ENCODE measurements at regions not wholly inside any gene's neighbourhood (a gene's known extent, or its start where the extent isn't known, plus 50 kb on each side); places are given as distances from the start of the nearest gene placed in this dataset.

DNA sequence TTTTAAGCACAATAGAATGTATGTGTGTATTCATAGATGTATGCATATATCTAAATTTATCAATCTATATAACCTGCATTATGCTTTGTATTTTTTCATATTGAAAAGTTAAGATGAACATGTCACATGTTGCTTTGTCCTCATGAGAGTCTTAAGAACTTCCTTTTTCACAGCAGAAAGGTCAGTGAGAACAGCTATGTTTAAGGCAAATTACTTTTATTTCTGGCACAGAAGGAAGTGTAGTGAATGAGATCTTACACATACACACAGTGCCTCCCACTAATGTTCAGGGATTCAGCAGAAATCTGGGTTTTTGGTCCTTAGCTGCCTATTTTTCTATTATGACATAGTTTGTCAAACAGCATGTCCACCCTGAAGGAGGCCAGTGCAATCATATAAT, 134.8 kb downstream of the TMEM26 start:
- DNase-seq (ENCODE audit: low spot score) = no peak

DNA sequence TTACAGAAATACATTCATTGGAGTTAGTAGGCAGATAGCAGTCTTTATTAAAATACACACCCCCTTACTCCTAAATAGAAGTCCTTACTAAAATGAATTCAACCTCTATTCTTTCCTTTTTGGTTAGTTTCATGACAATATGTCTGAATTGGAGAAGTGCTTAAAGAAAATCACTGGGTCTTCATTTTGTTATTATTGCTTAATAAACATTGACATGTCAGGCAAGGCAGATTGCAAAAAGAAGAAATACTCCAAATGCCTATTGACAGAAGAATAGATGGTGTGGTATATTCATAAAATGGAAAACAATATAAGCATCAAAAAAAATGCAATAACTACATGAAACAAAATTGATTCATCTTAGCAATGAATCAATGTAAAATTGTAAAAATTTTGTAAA, 135.5 kb downstream of the TMEM26 start:
- no peak for DNase-seq (ENCODE audit: low spot score)

DNA sequence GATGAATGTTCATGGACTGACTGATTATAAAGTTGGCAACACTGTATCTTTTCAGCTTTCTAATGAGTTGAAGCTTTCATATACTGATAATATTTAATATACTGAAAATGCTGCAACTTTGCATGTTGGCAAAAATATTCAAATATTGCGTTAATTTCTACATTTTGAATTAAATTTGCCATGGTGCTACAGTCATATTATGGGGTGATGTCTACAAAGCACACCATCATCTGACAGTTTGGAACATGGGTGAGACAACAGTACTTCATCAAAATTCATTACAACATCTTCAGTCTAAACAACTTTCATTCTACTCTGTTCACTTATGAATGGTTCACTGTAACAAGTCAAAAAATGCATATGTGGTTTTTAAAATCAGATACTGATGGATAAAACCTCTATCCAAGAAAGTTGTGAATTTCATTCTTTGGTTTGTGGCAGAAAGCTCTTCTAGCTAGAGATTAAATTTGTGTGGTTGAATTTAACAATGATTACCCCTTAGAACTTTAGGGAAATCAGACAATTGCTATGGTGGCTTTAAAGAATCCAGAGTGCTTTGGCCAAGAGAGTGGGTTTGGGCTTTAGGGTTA, 136.4 kb downstream of the TMEM26 start:
- DNase-seq (ENCODE audit: low spot score) = no peak

DNA sequence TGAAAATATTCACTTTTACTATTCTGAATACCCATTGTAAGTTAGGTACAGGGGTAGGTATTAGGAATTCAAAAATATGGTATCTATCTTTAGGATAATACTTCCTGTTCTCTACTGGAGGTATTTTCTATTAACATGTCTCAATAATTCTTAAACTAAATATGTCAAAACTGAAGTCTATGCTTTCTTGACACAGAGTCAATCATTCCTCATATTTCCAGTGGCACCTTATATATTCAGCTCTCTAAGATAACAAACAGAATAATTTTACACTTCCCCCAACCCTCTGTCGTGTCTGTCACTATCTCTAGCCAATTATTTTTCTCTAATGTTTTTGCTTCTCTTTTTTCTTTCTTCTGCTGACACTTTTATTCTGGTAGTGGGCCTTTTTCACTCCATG, 138.9 kb downstream of the TMEM26 start:
- no peak for DNase-seq (ENCODE audit: low spot score)

GRCh38 chr10:61313460-61313859, 139.7 kb downstream of the TMEM26 start:
- DNase-seq (ENCODE audit: low spot score) = peak; percentile 18

DNA sequence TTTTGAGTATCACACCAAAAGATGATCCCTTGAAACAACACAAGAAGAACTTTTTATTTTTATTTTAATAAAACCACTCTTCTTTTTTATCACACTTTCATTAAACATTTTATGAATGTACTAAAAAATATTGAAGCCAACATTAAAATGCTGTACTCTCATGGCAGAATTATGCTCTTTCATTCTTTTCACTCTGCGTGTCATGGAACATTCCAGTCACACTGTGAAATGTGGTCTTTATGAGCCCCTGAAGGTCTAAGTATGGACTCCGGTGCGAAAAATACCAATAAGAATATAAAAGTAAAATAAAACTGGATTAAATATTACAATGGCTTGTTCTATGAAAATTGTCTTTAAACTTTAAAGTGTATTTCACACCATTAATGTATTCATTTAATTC, 148.4 kb downstream of the TMEM26 start:
- no peak for DNase-seq (ENCODE audit: low spot score)

DNA sequence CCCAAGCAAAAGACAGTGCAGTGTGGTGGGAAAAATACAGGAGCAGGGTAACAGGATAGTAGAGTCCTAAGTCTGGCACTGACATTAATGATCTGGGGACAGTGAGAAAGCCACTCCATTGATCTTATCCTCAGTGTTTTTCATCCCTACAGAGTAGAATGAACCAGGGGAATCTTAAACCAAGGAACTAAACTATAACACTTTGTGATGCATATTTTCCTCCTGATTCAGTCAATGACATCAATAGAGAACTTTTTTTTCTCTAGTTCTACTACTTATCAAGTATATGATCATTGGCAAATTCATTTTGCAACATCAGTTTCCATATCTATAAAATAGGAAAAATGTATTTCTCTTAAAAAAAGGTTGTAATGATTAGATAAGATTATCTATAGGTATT, 151.1 kb downstream of the TMEM26 start:
- DNase-seq (ENCODE audit: low spot score) = no peak

- no peak for DNase-seq (ENCODE audit: low spot score)
These were observed 151.6 kb downstream of the TMEM26 start for GRCh38 chr10:61301575-61301974.

DNA sequence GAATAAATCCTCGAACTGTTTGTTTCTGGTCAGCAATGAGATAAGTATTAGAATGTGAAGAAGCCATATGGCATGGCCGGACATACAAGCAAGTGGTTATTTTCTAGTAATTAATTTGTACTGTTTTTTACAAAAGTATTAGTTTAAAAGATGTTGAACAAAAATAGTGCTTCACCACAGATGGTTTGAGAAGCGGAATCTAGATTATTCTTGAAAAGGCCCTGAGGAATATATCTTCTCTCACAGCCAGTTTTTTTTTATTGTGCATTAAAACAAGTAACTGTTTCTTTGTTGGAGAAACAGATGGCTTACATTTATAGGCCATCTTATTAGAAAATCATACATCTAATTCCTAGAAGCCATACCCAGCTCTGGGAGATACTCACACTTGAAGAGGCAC, 153.3 kb downstream of the TMEM26 start:
- DNase-seq (ENCODE audit: low spot score) = no peak

DNA sequence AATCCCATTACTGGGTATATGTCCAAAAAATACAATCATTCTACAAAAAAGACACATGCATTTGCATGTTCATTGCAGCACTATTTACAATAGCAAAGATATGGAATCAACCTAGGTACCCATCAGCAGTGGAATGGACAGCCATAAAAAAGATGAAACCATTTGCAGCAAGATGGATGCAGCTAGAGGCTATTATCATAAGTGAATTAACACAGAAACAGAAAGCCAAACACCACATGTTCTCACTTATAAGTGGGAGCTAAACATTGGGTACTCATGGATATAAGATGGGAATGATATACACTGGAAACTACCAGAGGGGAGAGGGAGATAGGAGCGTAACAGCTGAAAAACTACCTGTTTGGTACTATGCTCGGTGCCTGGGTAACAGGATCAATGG, 154.0 kb downstream of the TMEM26 start:
- DNase-seq (ENCODE audit: low spot score) = no peak

DNA sequence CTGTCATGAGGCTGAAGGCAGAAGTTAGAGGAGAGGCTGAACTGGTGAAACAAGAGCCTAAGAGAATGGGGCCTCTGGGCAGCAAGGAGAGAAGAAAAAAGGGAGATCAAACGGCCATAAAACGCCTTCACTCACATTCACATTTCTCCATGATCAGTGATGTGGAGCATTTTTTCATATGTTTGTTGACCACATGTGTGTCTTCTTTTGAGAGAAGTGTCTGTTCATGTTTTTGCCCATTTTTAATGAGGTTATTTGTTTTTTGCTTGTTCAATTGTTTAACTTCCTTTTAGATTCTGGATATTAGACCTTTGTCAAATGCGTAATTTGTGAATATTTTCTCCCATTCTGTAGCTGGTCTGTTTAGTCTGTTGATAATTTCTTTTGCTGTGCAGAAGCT, 155.0 kb downstream of the TMEM26 start:
- no peak for DNase-seq (ENCODE audit: low spot score)

- no peak for DNase-seq (ENCODE audit: low spot score)
These were observed 157.0 kb downstream of the TMEM26 start for GRCh38 chr10:61296161-61296560.

- no peak for DNase-seq (ENCODE audit: low spot score)
These were observed 159.1 kb downstream of the TMEM26 start for GRCh38 chr10:61294131-61294530.

GRCh38 chr10:61289813-61290212, 163.4 kb downstream of the TMEM26 start:
- DNase-seq (ENCODE audit: low spot score) = no peak

GRCh38 chr10:61286686-61287085, 166.5 kb downstream of the TMEM26 start:
- no peak for DNase-seq (ENCODE audit: low spot score)

DNA sequence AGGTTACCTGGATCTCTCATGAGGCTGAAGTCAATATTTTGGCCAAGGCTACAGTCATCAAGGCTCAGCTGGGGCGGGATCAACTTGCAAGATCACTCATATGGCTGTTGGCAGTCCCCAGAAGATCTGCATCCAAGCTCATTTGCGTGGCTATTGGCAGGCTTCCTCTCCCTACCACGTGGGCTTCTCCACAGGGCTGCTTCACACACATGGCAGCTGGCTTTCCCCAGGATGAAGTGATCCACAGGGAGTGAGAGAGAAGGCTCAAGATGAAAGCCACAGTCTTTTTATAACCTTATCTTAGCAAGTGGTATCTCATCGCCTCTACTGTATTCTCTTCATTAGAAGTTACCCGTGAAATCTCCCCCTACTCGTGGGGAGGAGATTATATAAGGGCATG, 167.4 kb downstream of the TMEM26 start:
- no peak for DNase-seq (ENCODE audit: low spot score)

GRCh38 chr10:61284222-61284890, 168.8 kb downstream of the TMEM26 start:
- DNase-seq (ENCODE audit: low spot score) = peak; percentile 85

GRCh38 chr10:61283481-61284221, 169.5 kb downstream of the TMEM26 start:
- DNase-seq (ENCODE audit: low spot score) = no peak

DNA sequence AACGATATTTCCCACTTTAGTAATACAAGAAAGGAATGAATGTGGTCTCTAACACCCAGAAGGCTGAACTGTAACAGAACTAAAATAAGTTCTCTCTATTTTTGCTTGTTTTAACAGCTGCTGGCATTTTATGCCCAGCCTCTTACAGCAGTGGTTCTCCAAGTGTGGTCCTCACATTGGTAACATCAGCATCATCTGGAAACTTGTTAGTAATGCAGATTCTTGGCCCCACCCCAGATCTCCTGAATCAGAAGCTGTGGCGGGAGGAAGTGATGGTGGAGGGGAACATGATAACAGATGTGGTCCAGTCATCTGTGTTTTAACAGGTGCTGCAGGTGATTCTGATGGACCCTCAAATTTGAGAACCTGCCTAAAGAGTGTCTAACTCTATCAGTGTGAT, 170.1 kb downstream of the TMEM26 start:
- peak; percentile 42 for DNase-seq (ENCODE audit: low spot score)

DNA sequence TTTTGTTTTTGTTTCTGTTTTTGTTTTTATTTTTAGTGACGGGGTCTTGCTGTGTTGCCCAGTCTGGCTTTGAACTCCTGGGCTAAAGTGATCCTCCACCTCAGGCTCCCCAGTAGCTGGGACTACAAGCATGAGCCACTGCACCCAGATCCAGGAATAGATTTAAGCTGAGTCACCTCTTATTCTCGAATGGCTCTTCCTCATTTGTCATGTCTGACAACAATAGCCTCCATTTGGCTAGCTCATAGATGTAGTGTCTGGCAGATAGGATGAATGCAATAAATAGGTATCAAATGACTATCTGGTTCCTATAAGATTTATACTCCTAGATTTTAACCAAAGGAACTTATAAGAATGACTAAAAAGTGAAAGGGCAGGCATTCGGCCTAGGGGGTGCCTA, 172.9 kb downstream of the TMEM26 start:
- DNase-seq (ENCODE audit: low spot score) = peak; percentile 85

DNA sequence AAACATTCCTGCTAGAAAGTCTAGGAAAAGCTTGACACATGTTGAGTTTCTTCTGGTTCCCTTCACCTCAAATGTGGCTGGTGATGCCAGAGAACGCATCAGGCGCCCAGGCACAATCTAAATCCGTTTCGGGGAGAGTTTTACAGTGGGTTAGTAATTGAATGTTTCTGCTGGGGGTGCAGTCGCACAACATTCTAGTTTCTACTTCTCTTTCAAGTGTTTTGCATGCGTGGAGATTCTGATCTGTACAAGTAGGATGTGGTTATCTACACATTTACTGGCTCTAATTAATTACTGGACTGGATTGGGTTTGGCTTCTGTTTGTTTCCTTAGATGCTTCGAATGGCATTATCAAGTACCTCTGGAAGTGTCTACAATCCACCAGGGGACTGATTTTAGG, 173.8 kb downstream of the TMEM26 start:
- no peak for DNase-seq (ENCODE audit: low spot score)

GRCh38 chr10:61278556-61278955, 174.6 kb downstream of the TMEM26 start:
- no peak for DNase-seq (ENCODE audit: low spot score)

DNA sequence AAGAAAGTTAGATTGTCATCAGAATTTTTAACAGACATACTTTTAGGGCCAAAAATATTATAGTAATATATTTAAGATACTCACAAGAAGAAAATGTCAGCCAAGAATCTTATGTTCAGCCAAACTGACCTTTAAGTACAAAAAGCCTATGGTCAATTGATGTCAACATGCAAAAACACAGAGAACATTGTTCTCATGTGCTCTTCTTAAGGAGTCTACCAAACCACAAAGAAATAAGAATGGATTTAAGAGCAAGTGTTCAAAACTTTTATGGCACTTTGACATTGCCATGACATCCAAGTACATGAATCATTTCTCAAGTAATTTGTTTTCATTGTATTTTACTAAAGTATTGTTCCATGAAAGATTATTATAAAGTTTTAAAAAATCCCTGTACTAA, 180.4 kb downstream of the TMEM26 start:
- no peak for DNase-seq (ENCODE audit: low spot score)

All from A172 (cell line).